Ovary (tissue), 3 donors: ENCODE measurements at regions not wholly inside any gene's neighbourhood (a gene's known extent, or its start where the extent isn't known, plus 50 kb on each side); places are given as distances from the start of the nearest gene placed in this dataset.

ENCODE experiments used
- EP300 ChIP-seq: sonication (generic); formaldehyde crosslinking; IDR thresholded peaks from one replicate; pipeline ENCODE4 v1.6.1; 2017; ENCODE audit warnings: antibody characterized with exemption
- POLR2A ChIP-seq: fragments of 450-650 bp; IDR thresholded peaks from one replicate; pipeline ENCODE4 v1.6.1; 2017; ENCODE audit warnings: antibody characterized with exemption, mild to moderate bottlenecking, moderate library complexity
- TF ChIP-seq, protein P1 (sequence below), 3 donors: fragments of 450-650 bp in 2 of 3; fragments of 200-600 bp in 1 of 3; IDR thresholded peaks; one replicate each; pipeline versions ENCODE4 v1.5.1 to v1.8.0; 2016 to 2022; ENCODE audit warnings: antibody characterized with exemption in 3 of 3, mild to moderate bottlenecking in 1 of 3
- donor health status: DM: no; HTN: no; CAD: no.

- TF ChIP-seq, protein P1, sequence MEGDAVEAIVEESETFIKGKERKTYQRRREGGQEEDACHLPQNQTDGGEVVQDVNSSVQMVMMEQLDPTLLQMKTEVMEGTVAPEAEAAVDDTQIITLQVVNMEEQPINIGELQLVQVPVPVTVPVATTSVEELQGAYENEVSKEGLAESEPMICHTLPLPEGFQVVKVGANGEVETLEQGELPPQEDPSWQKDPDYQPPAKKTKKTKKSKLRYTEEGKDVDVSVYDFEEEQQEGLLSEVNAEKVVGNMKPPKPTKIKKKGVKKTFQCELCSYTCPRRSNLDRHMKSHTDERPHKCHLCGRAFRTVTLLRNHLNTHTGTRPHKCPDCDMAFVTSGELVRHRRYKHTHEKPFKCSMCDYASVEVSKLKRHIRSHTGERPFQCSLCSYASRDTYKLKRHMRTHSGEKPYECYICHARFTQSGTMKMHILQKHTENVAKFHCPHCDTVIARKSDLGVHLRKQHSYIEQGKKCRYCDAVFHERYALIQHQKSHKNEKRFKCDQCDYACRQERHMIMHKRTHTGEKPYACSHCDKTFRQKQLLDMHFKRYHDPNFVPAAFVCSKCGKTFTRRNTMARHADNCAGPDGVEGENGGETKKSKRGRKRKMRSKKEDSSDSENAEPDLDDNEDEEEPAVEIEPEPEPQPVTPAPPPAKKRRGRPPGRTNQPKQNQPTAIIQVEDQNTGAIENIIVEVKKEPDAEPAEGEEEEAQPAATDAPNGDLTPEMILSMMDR (IDR thresholded peaks at IDR 0.05) = no peak
- TF ChIP-seq POLR2A (no peak), EP300 (no peak)
Measured at GRCh38 chrX:110578270-110578669, 217.3 kb downstream of the CHRDL1 start.
